Breast epithelium (tissue), 4 donors: ENCODE measurements at regions not wholly inside any gene's neighbourhood (a gene's known extent, or its start where the extent isn't known, plus 50 kb on each side); places are given as distances from the start of the nearest gene placed in this dataset.

Source experiments
- DNase-seq, 2 donors: peaks; one replicate each; pipeline ENCODE4 v3.0.0-alpha.2; 2019; ENCODE audit warnings: low spot score in 2 of 2
- H3K27ac ChIP-seq, 2 donors: fragments of 200-600 bp; sonication (generic) in 1 of 2; one replicate each; pipeline ENCODE4 v1.5.1; 2016 to 2019; ENCODE audit warnings: mild to moderate bottlenecking in 1 of 2
- H3K27me3 ChIP-seq, 2 donors: fragments of 200-600 bp; sonication (generic) in 1 of 2; one replicate each; pipeline versions ENCODE4 v1.5.1 to v1.6.0; 2017 to 2019; ENCODE audit warnings: control low read depth in 1 of 2, mild to moderate bottlenecking in 1 of 2
- H3K36me3 ChIP-seq: fragments of 200-600 bp; one replicate; pipeline ENCODE4 v1.5.1; 2019
- H3K4me1 ChIP-seq, 2 donors: fragments of 200-600 bp; sonication (generic); one replicate each; pipeline ENCODE4 v1.5.1; 2016 to 2019; ENCODE audit warnings: control low read depth in 1 of 2
- H3K4me3 ChIP-seq, 3 donors: fragments of 200-600 bp; sonication (generic); 1 replicate in 2 of 3; 2 replicates in 1 of 3; pipeline ENCODE4 v1.5.1; 2016 to 2019; ENCODE audit warnings: mild to moderate bottlenecking in 3 of 3, moderate library complexity in 2 of 3
- H3K9me3 ChIP-seq, 2 donors: fragments of 200-600 bp; sonication (generic) in 1 of 2; one replicate each; pipeline ENCODE4 v1.5.1; 2016 to 2019; ENCODE audit warnings: control low read depth in 1 of 2
- POLR2A ChIP-seq: fragments of 450-650 bp; IDR thresholded peaks from one replicate; pipeline ENCODE4 v1.6.1; 2016; ENCODE audit warnings: antibody characterized with exemption, mild to moderate bottlenecking, moderate library complexity
- POLR2AphosphoS5 ChIP-seq, 3 donors: sonication (generic); formaldehyde crosslinking; IDR thresholded peaks; one replicate each; pipeline ENCODE4 v1.6.1; 2017; ENCODE audit warnings: antibody characterized with exemption in 3 of 3
- intact Hi-C: fragments of 100-400 bp; cut with DNase I; formaldehyde crosslinking; loops from one replicate; pipeline ENCODE4 v1.15.1; 2023; ENCODE audit warnings: low total_unique reads
- TF ChIP-seq, protein P1 (sequence below), 3 donors: fragments of 450-650 bp; IDR thresholded peaks; one replicate each; pipeline ENCODE4 v1.5.1; 2016 to 2017; ENCODE audit warnings: antibody characterized with exemption in 3 of 3, mild to moderate bottlenecking in 3 of 3, moderate library complexity in 3 of 3

DNA sequence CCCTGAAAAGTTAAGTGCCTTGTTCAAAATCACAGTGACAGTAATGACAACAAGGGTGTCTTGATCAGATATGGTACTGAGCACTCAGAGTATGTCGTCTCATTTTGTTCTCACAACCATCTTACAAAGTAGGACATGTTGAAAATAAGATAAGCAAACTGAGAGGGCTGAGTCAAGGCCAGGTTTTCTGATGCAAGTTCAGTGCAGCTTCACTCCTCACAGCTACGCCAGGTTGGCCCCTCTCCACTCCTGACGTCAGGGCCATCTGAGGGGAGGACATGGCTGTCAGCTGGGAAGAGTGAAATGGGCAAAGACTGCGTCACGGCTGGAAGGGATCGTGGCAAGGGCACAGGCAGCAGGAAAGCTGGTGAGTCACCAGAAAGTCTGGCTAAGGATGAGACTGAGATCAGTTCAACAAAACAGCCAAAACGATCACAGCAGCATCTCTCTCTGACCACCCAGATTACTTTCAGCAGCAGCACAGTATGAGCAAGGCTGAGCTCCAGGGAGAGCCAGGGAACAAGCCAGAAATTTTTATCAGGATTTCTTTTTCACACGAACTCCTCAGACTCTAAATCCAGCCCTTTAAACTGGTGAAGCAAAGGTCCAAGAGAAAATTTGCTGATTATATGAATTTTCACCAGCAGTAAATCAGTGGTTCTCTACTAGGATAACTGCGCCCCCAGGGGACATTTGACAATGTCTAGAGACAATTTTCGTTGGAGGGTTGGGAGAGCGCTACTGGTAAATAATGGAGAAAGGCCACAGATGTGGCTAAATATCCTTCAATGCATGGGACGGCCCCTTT lies 297.9 kb upstream of the AMIGO2 start:
- Histone ChIP-seq H3K27ac (peak overlapping the region; percentile 72 to 76), H3K27me3 (no peaks in the 10 kb centered on the region), H3K9me3 (no peaks in the 10 kb centered on the region), H3K4me3 (peak overlapping the region in 1 of 3 donors; percentile 26), H3K4me1 (no peaks in the 10 kb centered on the region), H3K36me3 (no peaks in the 10 kb centered on the region)
- TF ChIP-seq, protein P1, sequence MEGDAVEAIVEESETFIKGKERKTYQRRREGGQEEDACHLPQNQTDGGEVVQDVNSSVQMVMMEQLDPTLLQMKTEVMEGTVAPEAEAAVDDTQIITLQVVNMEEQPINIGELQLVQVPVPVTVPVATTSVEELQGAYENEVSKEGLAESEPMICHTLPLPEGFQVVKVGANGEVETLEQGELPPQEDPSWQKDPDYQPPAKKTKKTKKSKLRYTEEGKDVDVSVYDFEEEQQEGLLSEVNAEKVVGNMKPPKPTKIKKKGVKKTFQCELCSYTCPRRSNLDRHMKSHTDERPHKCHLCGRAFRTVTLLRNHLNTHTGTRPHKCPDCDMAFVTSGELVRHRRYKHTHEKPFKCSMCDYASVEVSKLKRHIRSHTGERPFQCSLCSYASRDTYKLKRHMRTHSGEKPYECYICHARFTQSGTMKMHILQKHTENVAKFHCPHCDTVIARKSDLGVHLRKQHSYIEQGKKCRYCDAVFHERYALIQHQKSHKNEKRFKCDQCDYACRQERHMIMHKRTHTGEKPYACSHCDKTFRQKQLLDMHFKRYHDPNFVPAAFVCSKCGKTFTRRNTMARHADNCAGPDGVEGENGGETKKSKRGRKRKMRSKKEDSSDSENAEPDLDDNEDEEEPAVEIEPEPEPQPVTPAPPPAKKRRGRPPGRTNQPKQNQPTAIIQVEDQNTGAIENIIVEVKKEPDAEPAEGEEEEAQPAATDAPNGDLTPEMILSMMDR (IDR thresholded peaks at IDR 0.05), result no peak
- TF ChIP-seq POLR2AphosphoS5 (IDR thresholded peaks at IDR 0.05), result peak; percentile 36 to 95 (median 76)
- intact Hi-C loops, result no loop called here
- DNase-seq, result peak; percentile 87 to 90

DNA sequence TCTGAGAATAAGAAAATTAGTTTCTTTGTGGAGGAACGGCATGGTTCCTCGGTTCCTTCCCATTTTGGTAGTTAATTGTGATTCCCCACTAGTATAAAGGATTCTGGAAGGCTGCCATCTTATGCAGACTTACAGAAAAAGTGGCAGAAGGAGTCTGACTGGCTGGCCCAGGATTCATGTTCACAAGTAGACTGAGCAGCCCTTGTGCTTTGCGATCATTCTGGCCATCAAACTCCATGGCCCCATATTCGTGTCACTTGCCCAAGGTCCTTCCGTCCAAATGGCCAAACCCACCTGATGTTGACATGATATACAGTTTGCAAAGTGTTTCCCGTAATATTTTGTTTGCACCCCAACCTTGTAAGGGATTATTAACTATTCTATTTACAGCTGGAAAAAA lies 297.2 kb upstream of the AMIGO2 start:
- H3K4me3 ChIP-seq, result no peak overlapping the region
- intact Hi-C loops, result no loop called here
- TF ChIP-seq POLR2A (no peak), POLR2AphosphoS5 (IDR thresholded peaks at IDR 0.05) (no peak)
- TF ChIP-seq, protein P1 (IDR thresholded peaks at IDR 0.05), result no peak
- DNase-seq, result no peak
- no peaks in the 10 kb centered on the region for H3K4me1 ChIP-seq
- H3K27ac ChIP-seq, result peak overlapping the region; percentile 72 to 76
- no peaks in the 10 kb centered on the region for H3K36me3 ChIP-seq
- no peaks in the 10 kb centered on the region for H3K9me3 ChIP-seq
- H3K27me3 ChIP-seq, result no peaks in the 10 kb centered on the region

DNA sequence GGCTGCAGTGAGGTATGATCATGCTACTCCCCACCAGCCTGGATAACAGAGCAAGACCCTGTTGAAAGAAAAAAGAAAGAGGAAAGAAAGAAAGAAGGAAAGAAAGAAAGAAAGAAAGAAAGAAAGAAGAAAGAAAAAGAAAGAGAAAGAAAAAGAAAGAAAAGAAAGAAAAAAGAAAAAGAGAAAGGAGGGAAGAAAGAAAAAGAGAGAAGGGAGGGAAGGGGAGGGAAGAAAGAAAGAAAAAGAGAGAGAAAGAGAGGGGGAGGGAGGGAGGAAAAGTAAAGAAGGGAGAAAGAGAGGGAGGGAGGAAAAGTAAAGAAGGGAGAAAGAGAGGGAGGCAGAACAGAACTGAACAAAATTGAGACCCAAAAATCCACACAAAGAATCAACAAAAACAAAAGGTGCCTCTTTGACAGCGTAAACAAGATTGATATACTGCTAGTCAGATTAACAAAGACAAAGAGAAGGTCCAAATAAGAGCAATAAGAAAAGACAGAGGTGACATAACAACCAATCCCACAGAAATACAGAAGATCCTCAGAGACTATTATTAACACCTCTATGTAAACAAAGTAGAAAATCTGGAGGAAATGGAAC lies 293.9 kb upstream of the AMIGO2 start:
- no peak for DNase-seq
- intact Hi-C loops, result no loop called here
- Histone ChIP-seq H3K4me1 (no peaks in the 10 kb centered on the region), H3K27ac (no peak overlapping the region), H3K36me3 (no peaks in the 10 kb centered on the region), H3K9me3 (no peaks in the 10 kb centered on the region), H3K27me3 (no peaks in the 10 kb centered on the region), H3K4me3 (no peak overlapping the region)
- TF ChIP-seq, protein P1 (IDR thresholded peaks at IDR 0.05), result no peak
- TF ChIP-seq POLR2A (no peak), POLR2AphosphoS5 (IDR thresholded peaks at IDR 0.05) (no peak)

DNA sequence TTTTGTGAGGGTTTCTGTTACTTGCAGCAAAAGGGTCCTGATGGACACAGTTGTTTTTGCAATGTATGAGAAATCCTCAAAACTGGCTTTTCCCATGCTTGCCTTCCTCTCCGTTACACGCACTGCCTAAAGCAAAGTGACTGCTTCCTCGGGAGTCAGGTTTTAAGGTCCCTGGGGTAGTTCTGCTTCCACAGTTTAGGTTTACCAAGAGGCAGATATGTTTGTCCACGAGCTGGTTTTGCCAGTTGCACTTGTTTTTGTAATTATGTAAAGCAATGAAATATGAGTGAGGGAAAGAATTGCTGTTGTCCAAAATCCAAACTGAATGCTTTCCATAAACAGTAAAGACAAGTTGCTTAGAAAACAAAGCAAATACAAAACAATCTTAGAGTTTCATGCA lies 290.7 kb upstream of the AMIGO2 start:
- Histone ChIP-seq H3K36me3 (no peaks in the 10 kb centered on the region), H3K4me1 (no peaks in the 10 kb centered on the region), H3K4me3 (no peak overlapping the region), H3K27me3 (no peaks in the 10 kb centered on the region), H3K27ac (no peak overlapping the region), H3K9me3 (no peaks in the 10 kb centered on the region)
- TF ChIP-seq, protein P1 (IDR thresholded peaks at IDR 0.05), result no peak
- no peak for TF ChIP-seq POLR2AphosphoS5 (IDR thresholded peaks at IDR 0.05)
- no peak for TF ChIP-seq POLR2A
- intact Hi-C loops, result no loop called here
- DNase-seq, result peak in 1 of 2 donors; percentile 27

DNA sequence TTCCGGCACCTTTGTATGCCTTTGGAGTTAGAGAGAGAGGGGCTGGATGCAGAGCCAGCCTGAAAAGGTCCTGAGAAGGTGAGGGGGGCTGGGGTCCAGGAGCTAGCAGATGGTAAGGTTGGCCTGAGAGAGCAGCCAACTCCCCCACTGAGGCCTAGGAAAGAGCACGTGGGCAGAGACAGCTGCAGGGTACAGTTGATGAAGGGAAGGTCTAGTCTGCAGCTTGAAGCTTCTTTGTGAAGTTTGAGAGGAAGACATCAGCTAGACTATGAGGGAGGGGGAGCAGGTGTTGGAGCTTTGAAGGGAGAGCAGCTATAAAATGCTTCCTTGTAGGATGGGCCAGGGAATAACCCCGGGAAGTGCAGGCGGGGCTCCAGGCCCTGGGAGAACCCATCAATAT lies 289.3 kb upstream of the AMIGO2 start:
- Histone ChIP-seq H3K9me3 (no peaks in the 10 kb centered on the region), H3K4me3 (no peak overlapping the region), H3K4me1 (no peaks in the 10 kb centered on the region), H3K27ac (no peak overlapping the region), H3K36me3 (no peaks in the 10 kb centered on the region), H3K27me3 (no peaks in the 10 kb centered on the region)
- intact Hi-C loops, result no loop called here
- DNase-seq, result no peak
- TF ChIP-seq, protein P1 (IDR thresholded peaks at IDR 0.05), result no peak
- no peak for TF ChIP-seq POLR2AphosphoS5 (IDR thresholded peaks at IDR 0.05)
- TF ChIP-seq POLR2A, result no peak
